Loucy (cell line): ENCODE measurements at regions not wholly inside any gene's neighbourhood (a gene's known extent, or its start where the extent isn't known, plus 50 kb on each side); places are given as distances from the start of the nearest gene placed in this dataset.

Experiments
- H2AFZ ChIP-seq: fragments of 200-600 bp; sonication (generic); 2 replicates; pipeline ENCODE4 v1.6.0; 2016; ENCODE audit warnings: antibody characterized with exemption, mild to moderate bottlenecking, low read length, moderate library complexity
- H3F3A ChIP-seq: fragments of 200-600 bp; 2 replicates; pipeline ENCODE4 v1.6.0; 2016; ENCODE audit warnings: antibody characterized with exemption, low read depth, mild to moderate bottlenecking
- H3K27me3 ChIP-seq: fragments of 200-600 bp; sonication (generic); 2 replicates; pipeline ENCODE4 v1.6.1; 2014; ENCODE audit warnings: low read length, mild to moderate bottlenecking; ENCODE audit not compliant: insufficient read depth, poor library complexity, severe bottlenecking
- H3K36me3 ChIP-seq: fragments of 200-600 bp; sonication (generic); 2 replicates; pipeline ENCODE4 v1.6.1; 2016; ENCODE audit warnings: low read length; ENCODE audit not compliant: insufficient read depth
- H3K4me1 ChIP-seq: fragments of 200-600 bp; sonication (generic); 2 replicates; pipeline ENCODE4 v1.5.1; 2014; ENCODE audit warnings: low read length, mild to moderate bottlenecking; ENCODE audit not compliant: insufficient read depth, poor library complexity, severe bottlenecking
- H3K4me2 ChIP-seq: fragments of 200-600 bp; sonication (generic); 2 replicates; pipeline ENCODE4 v1.6.0; 2014; ENCODE audit warnings: antibody characterized with exemption, low read length, low read depth, mild to moderate bottlenecking; ENCODE audit not compliant: poor library complexity, severe bottlenecking
- H3K4me3 ChIP-seq: fragments of 200-600 bp; sonication (generic); 2 replicates; pipeline ENCODE4 v1.5.1; 2014; ENCODE audit warnings: low read length, mild to moderate bottlenecking, mixed read lengths; ENCODE audit not compliant: poor library complexity, severe bottlenecking
- H3K79me2 ChIP-seq: fragments of 200-600 bp; sonication (generic); 2 replicates; pipeline ENCODE4 v1.6.1; 2014; ENCODE audit warnings: low read length; ENCODE audit not compliant: insufficient read depth
- H3K9ac ChIP-seq: fragments of 200-600 bp; sonication (generic); 2 replicates; pipeline ENCODE4 v1.6.0; 2014; ENCODE audit warnings: mild to moderate bottlenecking, low read depth, low read length, moderate library complexity; ENCODE audit not compliant: poor library complexity, severe bottlenecking
- H3K9me2 ChIP-seq: fragments of 200-600 bp; sonication (generic); replicated peaks from 2 replicates; pipeline ENCODE4 v1.6.1; 2016; ENCODE audit warnings: low read depth, low read length, mixed read lengths
- H3K9me3 ChIP-seq: fragments of 200-600 bp; sonication (generic); 2 replicates; pipeline ENCODE4 v1.6.1; 2014; ENCODE audit warnings: mild to moderate bottlenecking, antibody characterized with exemption, low read length, low read depth; ENCODE audit not compliant: insufficient read depth
- H4K20me1 ChIP-seq: fragments of 200-600 bp; sonication (generic); 2 replicates; pipeline ENCODE4 v1.6.0; 2014; ENCODE audit warnings: antibody characterized with exemption, low read length, mild to moderate bottlenecking; ENCODE audit not compliant: insufficient read depth, poor library complexity, severe bottlenecking
- CTCF ChIP-seq: fragments of 200-600 bp; sonication (generic); conservative IDR thresholded peaks from 2 replicates; pipeline ENCODE4 v1.5.1; 2014; ENCODE audit warnings: mild to moderate bottlenecking, antibody characterized with exemption, low read length
- EZH2phosphoT487 ChIP-seq: fragments of 200-600 bp; IDR thresholded peaks from 2 replicates; pipeline ENCODE4 v1.6.1; 2018; ENCODE audit warnings: antibody characterized with exemption, mild to moderate bottlenecking, moderate library complexity, borderline replicate concordance

- Histone ChIP-seq H3K4me3 (no peak overlapping the region), H3K4me2 (no peak overlapping the region), H3K9ac (no peak overlapping the region), H3K27me3 (no peaks in the 10 kb centered on the region), H2AFZ (no peak overlapping the region), H4K20me1 (no peaks in the 10 kb centered on the region), H3F3A (no peaks in the 10 kb centered on the region), H3K36me3 (no peaks in the 10 kb centered on the region), H3K9me3 (no peaks in the 10 kb centered on the region; the same call in 1 of the 2 replicates), H3K79me2 (no peaks in the 10 kb centered on the region), H3K9me2 (no peaks in the 10 kb centered on the region), H3K4me1 (no peaks in the 10 kb centered on the region)
- TF ChIP-seq EZH2phosphoT487 (no peak), CTCF (no peak)
Measured at GRCh38 chr3:3232251-3232650, 52.8 kb upstream of the CRBN start.
